ENCODE measurements at regions not wholly inside any gene's neighbourhood (a gene's known extent, or its start where the extent isn't known, plus 50 kb on each side); places are given as distances from the start of the nearest gene placed in this dataset.

DNA sequence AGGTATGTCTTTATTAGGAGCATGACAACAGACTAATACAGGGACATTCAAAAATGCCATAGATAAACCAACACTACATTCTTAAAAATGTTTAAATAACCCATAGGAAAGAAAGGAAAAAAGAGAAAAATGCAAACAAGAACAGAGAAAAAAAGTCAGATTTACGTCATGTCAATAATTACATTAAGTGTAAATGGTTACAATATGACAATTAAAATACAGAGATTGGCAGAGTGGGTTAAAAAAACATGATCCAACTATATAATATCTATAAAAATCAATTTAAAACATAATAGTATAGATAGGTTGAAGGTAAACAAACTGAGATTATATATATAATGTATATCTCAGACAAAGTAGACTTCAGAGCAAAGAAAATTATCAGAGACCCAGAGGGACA lies 255.8 kb downstream of the ANAPC1 start:
- DNase-seq: no peak

- DNase-seq: no peak
These were observed 254.0 kb downstream of the ANAPC1 start for GRCh38 chr2:111629983-111630382.

GRCh38 chr2:111632661-111633060 lies 251.3 kb downstream of the ANAPC1 start:
- DNase-seq: no peak

DNA sequence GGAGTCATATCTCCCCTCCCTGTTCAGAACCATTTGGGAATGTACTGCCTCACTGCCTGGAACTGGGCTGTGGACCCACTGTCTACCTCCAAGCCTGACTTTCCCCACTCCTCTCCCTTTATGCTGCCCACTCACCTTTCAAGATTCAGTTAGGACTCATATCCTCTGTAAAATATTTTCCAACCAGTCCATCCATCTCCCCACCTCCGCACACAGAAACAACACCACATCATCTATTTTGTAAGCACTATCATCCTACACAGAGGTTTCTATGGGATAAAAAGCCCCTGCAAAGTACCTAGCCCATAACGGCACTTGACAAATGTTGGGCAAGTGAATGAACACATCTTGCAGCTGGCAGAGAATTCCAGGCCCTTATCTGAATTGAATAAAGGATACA lies 250.8 kb downstream of the ANAPC1 start:
- DNase-seq: no peak

DNA sequence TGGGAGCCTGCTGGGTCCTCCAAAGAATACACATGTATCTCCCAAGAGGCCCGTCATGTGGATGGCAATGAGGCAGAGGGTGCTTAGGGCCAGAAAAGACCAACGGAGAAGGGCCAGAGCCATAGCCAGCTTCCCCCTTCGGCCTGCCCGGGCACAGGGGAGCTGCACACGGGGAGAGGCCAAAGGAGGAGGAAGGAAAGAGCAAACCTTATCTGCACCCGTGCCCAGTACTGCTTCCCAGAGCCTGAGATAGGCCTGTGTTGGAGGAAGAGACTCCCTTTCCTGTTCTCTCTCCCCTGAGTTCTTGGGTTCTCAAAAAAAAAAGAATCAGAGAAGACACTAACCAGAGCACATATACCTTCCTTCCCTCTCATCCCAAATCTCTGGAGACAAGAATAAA lies 250.3 kb downstream of the ANAPC1 start:
- no peak for DNase-seq

- DNase-seq: no peak
These were observed 249.8 kb downstream of the ANAPC1 start for GRCh38 chr2:111634050-111634794.

- DNase-seq: no peak
These were observed 248.9 kb downstream of the ANAPC1 start for GRCh38 chr2:111634995-111635538.

- DNase-seq: no peak
These were observed 247.1 kb downstream of the ANAPC1 start for GRCh38 chr2:111636905-111637304.

DNA sequence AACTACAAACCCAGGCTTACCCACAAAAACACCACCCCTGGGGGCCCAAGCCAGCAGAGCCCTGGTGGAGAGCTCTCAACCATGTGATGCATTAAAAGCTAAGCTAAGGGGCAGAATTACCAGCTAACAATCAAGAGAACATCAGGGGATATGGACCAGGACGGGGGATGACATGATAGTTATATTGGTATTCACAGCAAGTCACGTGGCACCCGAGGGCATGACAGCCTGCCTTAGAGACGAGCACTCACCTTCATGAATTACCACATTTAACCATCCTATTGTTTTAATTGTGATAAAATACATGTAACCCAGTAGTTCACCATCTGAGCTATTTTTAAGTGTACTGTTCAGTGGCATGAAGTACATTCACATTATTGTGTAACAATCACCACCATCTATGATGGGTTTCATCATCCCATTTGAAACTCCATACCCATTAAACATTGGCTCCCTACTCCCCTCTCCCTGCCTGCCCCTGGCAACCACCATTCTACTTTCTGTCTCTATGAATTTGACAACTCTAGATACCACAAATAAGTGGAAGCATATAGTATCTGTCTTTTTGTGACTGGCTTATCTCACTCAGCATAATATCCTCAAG lies 245.6 kb downstream of the ANAPC1 start:
- no peak for DNase-seq

DNA sequence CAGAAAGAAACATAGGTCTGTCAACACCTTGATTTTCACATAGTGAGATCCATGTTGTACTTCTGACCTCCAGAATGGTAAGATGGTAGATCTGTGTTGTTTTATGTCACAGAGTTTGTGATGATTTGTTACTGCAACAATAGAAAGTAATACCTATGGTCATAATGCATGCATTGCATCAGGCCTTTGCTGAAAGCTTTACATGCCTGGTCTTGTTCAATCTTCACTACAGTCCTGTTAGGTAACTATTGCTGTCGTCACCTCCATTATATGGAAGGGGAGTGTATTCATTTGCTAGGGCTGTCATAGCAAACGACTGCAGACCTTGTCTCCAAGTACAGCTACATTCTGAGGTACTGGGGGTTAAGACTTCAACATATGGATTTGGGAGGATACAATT lies 243.5 kb downstream of the ANAPC1 start:
- no peak for DNase-seq

DNA sequence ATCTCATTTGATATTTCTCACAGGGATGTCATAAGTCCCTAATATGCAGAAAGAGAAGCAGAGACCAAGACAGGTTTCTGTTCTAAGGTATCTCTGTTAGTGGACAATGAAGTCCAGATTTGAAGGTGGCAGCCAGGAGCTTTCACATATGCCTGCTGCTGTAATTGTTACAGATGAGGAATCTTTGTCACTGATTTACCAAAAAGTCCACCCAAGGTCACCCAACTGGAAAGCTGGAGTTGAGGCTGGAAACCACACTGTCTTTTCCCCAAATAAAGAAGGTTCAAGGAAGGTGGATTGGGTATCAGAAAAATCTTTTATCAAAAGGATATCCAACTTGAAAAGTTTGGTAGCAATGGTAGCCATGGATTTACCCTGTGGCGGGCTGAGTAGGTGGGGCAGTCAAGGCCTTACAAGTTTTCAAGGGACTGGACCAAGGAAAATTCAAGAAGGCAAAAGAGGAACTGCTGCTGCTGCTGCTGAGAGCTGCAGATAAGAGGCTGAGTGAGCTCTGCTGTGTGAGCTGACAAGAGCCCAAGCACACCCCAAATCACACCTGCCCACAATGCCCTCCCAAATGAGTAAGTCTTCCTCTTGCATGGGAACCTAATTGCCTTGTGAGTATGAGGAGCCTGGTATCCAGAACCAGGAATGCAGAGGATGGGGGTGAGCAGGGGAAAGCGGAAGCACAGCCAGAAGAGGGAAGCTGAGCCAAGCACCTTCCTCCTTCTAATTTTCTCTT lies 241.2 kb downstream of the ANAPC1 start:
- no peak for DNase-seq

GRCh38 chr2:111643759-111644158 lies 240.2 kb downstream of the ANAPC1 start:
- no peak for DNase-seq

- no peak for DNase-seq
These were observed 236.6 kb downstream of the ANAPC1 start for GRCh38 chr2:111647359-111647758.

GRCh38 chr2:111652038-111652437 lies 232.0 kb downstream of the ANAPC1 start:
- no peak for DNase-seq

DNA sequence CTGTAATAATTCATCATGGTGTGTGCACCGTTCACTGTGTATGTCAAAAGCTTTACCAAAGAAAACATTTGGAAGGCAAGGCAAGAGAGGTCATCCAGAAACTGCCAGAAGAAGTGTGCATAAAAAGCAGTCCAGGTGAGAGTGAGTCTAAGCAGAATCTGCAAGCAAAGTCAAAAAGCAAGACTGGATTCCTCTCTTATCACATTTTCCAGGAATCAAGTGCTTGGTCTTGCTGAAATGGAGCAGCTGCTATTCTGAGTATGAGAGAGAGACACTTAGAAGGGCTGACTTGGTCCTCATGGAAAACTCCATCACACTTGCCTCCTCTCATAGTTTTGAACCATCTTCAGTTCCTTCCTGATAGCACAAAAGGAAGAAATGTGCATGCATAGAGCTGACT lies 231.3 kb downstream of the ANAPC1 start:
- no peak for DNase-seq

GRCh38 chr2:111653103-111653624 lies 230.8 kb downstream of the ANAPC1 start:
- DNase-seq: no peak

DNA sequence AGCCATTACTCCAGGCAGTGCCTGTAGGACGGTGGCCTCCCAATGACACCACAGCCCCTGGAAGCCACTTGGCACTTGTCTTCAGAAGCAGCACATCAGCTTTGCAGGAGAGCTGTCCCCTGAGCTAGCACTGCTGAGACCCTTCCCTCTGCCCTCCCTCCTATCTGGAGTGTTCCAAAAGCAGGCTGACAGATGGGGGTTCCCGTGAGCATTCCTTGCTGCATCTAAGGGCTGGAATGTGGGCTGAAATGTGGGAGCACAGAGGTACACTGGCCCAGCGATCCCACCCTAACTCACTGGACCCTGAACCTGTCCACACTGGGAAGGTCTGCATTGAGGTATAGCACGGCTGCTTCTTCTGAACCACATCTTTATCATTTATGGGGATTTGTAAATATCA lies 230.1 kb downstream of the ANAPC1 start:
- no peak for DNase-seq

DNA sequence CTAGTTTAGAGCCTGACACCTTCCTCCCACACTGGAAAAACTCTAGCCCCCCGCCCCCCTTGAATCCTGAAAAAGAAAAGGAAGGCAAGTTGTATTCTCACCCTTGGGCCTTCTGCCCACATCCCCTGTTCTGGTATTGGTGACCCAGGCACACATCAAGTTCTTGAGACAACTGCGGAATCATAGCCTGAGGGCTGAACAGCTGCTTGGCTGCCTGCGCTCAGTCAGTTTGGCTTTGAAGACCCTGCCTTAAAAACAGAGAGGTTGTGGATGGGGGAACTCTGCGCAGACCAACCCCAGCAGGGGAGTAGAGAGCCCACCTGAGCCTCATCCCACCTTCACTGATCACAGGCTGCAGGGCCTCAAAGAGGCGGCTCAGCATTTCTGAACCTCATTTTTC lies 229.2 kb downstream of the ANAPC1 start:
- no peak for DNase-seq

DNA sequence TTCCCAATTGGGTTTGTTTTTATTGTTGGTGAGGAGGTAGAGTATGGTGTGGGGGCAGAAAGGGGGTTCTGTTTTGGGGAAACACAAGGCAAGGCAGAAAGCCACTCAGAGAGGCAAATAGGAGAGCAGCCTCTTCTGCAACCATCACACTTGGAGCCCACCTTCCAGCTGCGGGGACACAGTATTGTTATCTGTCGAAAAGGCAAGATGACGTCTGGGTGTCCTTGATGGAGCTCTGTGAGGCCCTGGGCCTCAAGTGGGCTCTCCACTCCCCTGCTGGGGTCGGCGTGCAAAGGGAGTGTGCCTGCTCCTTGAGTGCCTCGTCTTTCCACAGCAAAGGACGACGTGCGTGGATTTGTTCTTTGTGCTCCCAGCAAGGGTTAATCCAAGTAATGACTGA lies 227.6 kb downstream of the ANAPC1 start:
- DNase-seq: no peak

GRCh38 chr2:111656894-111657293 lies 227.1 kb downstream of the ANAPC1 start:
- DNase-seq: no peak

- DNase-seq: no peak
These were observed 226.5 kb downstream of the ANAPC1 start for GRCh38 chr2:111657351-111657975.

DNA sequence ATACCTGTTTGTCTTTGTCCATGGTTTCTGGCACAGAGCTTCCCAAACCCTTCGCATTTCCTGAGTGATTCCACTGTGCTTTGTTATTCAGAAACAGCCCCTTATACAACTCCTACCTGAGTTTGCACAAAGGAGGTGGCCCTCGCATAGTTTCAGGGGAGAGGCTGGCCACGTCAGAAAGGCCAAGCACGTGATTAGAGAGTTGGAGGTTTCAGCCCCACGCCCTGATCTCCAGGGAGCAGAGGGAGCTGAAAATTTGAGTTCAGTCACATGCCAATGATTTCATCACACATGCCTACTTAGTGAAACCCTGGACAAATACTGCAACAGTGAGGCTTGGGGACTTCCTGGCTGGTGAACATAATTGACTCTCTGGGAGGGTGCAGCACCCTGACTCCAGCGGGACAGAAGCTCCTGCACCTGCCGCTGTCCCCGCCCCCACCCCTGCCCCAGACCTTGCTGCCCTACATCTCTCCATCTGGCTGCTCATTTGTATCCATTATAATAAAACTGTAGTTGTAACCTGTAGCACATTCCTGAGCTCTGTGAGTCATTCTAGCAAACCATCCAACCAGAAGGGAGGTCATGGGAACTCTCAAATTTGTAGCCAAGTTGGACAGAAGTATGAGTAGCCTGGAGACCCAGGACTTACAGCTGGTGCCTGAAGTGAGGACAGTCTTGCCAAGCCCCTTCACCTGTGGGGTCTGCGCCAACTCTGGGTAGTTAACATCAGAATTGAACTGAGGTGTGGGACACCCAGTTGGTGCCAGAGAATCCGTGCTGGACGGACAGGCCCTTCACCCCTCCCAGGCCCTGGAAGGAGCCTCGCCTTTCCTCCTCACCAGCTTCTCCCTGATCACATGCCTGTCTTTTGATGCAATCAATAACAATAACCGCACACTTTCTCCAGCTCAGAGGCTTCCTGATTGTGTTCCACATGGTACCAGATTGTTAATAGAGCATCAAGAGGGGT lies 224.3 kb downstream of the ANAPC1 start:
- no peak for DNase-seq
